ENCODE measurements at regions not wholly inside any gene's neighbourhood (a gene's known extent, or its start where the extent isn't known, plus 50 kb on each side); places are given as distances from the start of the nearest gene placed in this dataset.

- TF ChIP-seq ATF2 (CRISPR knock-in tag; IDR thresholded peaks at IDR 0.05; ENCODE audit: borderline replicate concordance, low read depth) (no peak), TCF7 (CRISPR knock-in tag; IDR thresholded peaks at IDR 0.05; ENCODE audit: low read depth) (no peak), RORB (CRISPR knock-in tag; IDR thresholded peaks at IDR 0.05) (no peak), ZNF263 (CRISPR knock-in tag; IDR thresholded peaks at IDR 0.05; ENCODE audit: low read depth) (no peak), TP53 (CRISPR knock-in tag; IDR thresholded peaks at IDR 0.05) (no peak), CTCF (IDR thresholded peaks at IDR 0.05) (no peak), ATF6 (CRISPR knock-in tag; IDR thresholded peaks at IDR 0.05) (no peak), ARID4B (CRISPR knock-in tag; IDR thresholded peaks at IDR 0.05; ENCODE audit: borderline replicate concordance) (no peak), ZNF121 (CRISPR knock-in tag; IDR thresholded peaks at IDR 0.05) (no peak), ELF4 (CRISPR knock-in tag; IDR thresholded peaks at IDR 0.05; ENCODE audit: low read depth) (no peak), IRF2 (CRISPR knock-in tag; IDR thresholded peaks at IDR 0.05; ENCODE audit: borderline replicate concordance, low read depth) (no peak)
Observed at GRCh38 chr6:79338493-79338892, 104.0 kb upstream of the HMGN3 start (continued).

- H3K27me3 Mint-ChIP-seq (ENCODE audit: low read depth): no peaks in the 10 kb centered on the region
- no peak for DNase-seq (ENCODE audit: low spot score)
- ChIA-PET CTCF (interaction anchor here (0.6 kb wide), 1 partner anchor 160 kb away, joined by 5 read pairs; no protein-coding TSS in a partner anchor), POLR2A (no interaction called here)
- H3K36me3 Mint-ChIP-seq: no peaks in the 10 kb centered on the region
- H3K4me1 Mint-ChIP-seq: peaks cover 25% of the 10 kb centered on the region
- no peak for ATAC-seq
- no peaks in the 10 kb centered on the region for H3K9me3 Mint-ChIP-seq
- H3K4me3 Mint-ChIP-seq: no peak overlapping the region
- no peak overlapping the region for H3K27ac Mint-ChIP-seq
- TF ChIP-seq NFYB (CRISPR knock-in tag; conservative IDR thresholded peaks at IDR 0.05; ENCODE audit: low read depth) (no peak), ZNF232 (CRISPR knock-in tag; IDR thresholded peaks at IDR 0.05) (no peak), ATF1 (CRISPR knock-in tag; IDR thresholded peaks at IDR 0.05) (no peak), ARID4B (CRISPR knock-in tag; IDR thresholded peaks at IDR 0.05; ENCODE audit: borderline replicate concordance) (no peak), IRF1 (CRISPR knock-in tag; IDR thresholded peaks at IDR 0.05) (no peak), STAT6 (CRISPR knock-in tag; conservative IDR thresholded peaks at IDR 0.05; ENCODE audit: low read depth) (no peak), JUN (CRISPR knock-in tag; IDR thresholded peaks at IDR 0.05) (no peak), MXD4 (CRISPR knock-in tag; IDR thresholded peaks at IDR 0.05; ENCODE audit: borderline replicate concordance) (no peak)
Observed at GRCh38 chr6:79335133-79335674, 100.7 kb upstream of the HMGN3 start.
